ENCODE measurements at regions not wholly inside any gene's neighbourhood (a gene's known extent, or its start where the extent isn't known, plus 50 kb on each side); places are given as distances from the start of the nearest gene placed in this dataset.

- TF ChIP-seq CHD7 (IDR thresholded peaks at IDR 0.05; ENCODE audit: insufficient replicate concordance, low read length) (no peak), RNF2 (IDR thresholded peaks at IDR 0.05; ENCODE audit: borderline replicate concordance, low read depth, low read length, missing control alignments, poor library complexity, severe bottlenecking) (no peak), CEBPB (IDR thresholded peaks at IDR 0.05; ENCODE audit: low read depth, low read length) (no peak), TAF7 (optimal IDR thresholded peaks at IDR 0.05; ENCODE audit: borderline replicate concordance, low read depth, low read length) (no peak), RXRA (IDR thresholded peaks at IDR 0.05; ENCODE audit: insufficient read depth, low read depth, low read length) (no peak), ATF3 (IDR thresholded peaks at IDR 0.05; ENCODE audit: insufficient read depth, low read depth, low read length) (no peak), MAX (IDR thresholded peaks at IDR 0.05) (no peak), POLR2AphosphoS5 (IDR thresholded peaks at IDR 0.05; ENCODE audit: low read depth, low read length) (no peak)
Measured at GRCh38 chr2:122966461-122966860, 1058.6 kb upstream of the CNTNAP5 start (continued).
